ENCODE measurements at regions not wholly inside any gene's neighbourhood (a gene's known extent, or its start where the extent isn't known, plus 50 kb on each side); places are given as distances from the start of the nearest gene placed in this dataset.

DNA sequence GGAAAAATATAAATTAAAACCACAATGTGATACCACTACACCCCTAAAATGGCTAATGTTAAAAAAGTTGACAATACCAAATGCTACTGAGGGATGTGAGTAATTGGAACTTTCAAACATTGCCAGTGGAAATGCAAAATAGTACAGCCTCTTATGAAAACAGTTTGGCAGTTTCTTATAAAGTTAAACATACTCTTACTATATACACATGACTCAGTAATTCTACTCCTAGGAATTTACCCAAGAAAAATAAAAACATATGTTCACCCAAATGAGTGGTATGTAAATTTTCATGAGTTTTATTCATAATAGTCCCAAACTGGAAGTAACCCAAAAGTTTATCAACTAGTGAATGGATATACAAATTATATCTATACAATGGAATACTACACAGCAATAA lies 228.0 kb downstream of the CYP26B1 start:
- no peak for DNase-seq

DNA sequence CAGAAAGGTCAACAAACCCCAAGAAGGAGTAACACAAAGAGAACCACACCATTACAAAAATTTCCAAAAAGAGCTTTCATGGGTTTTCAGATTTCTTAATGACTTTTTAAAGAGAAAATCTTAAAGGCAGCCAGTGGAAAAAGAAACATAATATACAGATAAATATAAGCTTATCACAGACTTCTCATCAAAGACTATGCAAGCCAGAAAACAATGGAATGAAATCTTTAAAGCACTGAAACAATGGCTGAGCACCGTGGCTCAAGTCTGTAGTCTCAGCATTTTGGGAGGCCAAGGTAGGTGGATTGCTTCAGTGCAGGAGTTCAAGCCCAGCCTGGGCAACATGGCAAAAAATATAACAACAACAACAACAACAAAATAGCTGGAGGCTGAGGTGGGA lies 237.4 kb downstream of the CYP26B1 start:
- DNase-seq, result no peak

DNA sequence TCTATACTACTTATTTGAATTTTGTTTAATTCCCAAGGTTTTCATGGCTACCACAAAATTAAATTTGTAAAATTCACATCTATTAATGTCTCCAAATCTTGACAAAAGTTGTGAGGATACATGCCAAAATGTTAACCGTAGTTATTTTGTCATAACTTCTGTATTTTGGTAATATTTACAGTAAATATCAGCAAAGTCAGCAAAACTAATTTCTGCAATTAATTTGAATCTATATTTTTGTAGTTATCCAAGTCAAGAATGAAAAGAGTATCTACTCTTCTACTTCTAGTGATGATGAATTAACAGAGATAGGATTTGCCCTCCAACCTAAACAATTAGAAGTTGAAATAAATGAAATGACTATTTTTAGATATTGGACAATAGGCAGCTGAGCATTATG lies 238.9 kb downstream of the CYP26B1 start:
- no peak for DNase-seq

DNA sequence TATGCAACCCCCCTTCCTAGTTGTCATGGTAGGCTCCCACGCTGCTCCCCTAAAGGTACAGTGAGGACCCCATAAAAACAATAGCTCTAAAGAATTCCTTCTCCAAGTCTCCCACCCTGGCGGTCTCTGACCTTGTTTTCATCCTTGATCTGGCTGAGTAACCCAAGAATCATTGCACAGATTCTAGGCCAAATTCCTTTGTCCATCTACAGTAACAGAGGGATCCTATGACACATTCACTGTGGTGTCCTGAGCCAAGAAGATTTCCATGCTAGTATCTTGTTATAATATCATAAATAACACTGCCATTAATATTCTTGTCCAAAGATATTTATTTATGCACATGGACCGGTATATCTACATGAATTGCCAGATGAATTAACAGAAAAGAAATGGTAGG lies 240.2 kb downstream of the CYP26B1 start:
- DNase-seq, result no peak

DNA sequence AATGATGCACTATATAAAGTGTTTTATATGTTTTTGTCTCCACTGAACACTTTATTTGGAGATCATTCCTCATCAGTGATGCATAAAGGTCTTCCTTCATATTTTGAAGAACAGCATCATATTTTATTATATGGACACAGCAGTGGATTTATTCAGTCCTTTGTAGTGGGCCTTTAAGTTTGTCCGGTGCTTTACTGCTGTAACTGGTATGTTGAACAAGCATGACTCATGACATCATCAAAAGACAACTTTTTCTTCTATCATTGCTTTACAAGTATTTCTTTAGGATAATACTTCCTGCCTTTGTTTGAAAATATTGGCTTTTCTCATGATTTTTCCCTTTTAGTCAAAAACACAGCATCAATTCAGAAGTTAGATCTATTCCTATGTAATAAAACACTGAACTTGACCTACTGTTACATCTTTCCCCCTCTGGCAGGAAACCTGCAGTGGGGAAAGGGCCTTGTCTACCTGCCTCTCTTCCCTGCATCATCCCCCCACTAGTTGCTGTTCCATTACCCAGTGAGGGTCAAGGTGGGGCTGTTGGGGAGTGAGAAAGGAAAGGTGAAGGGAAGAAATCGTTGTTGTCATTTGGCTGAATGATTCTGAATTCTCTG lies 241.2 kb downstream of the CYP26B1 start:
- DNase-seq, result no peak

DNA sequence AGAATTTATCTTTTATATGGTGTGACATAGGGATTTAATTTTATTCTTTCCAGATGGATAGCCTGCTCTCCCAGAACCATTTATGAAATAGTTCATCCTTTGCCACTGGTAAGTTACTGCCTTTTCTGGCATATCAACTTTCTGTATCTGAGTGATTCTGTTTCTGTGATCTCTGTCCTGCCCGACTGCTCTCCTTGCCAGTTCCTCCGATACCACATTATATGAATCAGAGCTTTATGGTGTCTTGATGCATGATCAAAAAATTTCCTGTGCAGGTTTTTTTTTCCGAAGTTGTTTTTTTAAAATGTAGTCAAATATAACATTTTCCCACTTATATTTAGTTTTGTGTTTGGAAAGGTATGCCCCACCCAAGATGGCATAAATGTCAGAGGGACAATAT lies 242.5 kb downstream of the CYP26B1 start:
- DNase-seq, result no peak

DNA sequence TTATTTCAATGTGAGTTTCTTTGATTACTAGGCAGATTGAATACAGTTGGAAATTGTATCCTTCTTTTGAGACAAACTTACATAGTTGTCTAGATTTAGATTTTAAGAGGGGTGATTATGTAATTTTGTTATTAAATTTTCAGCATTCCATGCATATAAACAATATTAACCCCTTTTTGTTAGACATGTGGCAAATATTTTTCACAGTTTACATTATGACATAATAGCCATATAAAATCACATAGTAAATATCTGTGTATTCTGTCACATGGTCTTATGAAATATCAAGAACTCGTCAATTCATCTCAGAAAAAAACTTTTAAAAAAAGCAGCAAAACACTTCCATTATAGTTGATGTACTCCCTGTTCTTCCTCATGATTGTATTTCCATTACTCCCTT lies 243.8 kb downstream of the CYP26B1 start:
- no peak for DNase-seq

DNA sequence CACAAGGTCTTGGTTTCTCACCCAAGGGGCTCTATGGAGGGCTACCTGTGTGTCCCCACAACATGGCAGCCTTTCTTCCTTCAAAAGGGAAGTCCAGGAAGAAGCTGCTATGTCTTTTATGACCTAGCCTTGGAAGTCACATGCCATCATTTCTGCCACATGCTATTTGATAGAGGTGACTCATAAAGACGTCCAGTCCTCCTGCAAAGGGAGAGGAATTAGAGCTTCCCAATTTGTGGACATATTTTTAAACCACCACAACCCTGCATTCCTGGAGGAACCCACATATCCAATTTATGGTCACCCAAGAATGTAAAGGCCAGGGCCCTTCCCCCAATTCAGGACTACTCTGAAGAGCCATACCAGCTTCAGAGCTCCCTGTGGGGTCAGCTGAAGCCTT lies 246.2 kb downstream of the CYP26B1 start:
- no peak for DNase-seq

DNA sequence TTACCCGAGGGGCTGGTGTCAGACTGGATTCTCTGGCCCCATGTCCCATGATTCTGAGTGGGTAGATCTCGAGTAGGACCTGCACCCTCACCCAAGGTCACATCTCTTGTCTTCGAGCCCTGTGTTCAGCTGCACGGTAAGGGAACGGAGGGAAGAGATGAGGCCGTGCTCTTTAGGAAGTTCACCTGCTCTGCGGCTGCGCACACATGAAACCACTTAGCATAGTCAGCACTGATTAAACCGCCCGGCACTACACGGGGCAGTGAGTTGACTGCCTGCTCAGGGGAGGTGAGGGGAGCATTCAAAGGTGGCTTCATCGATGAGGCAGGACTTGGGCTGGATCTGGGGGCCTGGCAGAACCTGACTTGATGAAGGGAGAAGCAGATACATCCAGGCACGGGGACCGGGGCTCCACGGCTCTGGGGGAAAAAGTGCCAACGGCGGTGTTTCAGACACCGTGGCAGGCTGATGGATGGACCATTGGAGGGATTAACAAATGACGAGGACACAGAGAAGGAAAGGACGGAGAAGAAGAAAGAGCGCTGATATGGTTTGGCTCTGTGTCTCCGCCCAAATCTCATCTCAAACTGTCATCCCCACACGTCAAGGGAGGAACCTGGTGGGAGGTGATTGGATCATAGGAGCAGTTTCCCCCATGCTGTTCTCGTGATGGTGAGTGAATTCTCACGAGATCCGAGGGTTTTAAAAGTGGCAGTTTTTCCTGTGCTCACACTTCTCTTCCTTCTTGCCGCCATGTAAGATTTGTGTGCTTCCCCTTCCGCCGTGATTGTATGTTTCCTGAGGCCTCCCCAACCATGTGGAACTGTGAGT lies 248.6 kb downstream of the CYP26B1 start:
- DNase-seq, result no peak

DNA sequence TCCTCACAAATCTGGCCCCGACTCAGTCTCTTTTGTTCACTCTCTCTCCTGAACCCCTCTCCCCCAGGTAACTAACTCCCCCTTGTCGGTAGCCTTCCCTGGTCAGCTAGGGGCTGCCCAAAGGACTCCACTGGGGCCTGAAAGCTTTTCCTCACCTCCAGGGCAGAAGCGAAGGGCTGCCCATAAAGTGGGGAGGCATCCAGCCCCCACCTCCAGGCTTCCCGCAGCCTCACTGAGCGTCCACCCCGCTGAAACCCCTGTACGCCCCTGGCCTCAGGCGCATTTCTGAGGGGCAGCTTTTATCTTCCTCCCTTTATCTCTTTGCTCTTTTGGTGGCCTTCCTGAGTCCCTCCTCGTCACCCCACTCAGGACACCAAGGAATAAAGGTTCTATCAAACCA lies 249.3 kb downstream of the CYP26B1 start:
- no peak for DNase-seq

DNA sequence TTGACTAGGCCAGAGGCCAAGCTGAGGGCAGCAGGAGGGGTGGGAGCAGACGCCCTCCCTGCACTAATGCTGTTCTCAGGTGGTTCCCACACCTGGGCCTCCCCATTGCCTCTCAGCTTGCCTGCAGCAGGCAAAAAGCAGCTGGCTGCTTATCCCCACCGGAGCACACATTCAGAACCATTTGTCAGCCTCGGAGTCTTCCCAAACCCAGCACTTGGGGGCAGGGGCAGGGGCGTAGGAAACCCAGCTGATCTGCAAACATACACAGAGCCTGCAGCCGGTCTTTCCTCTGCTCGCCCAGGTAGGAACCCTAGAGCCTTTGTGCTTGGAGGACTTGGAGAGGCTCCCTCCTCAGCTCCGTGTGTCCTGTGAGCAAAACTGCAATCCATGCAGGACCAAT lies 249.8 kb downstream of the CYP26B1 start:
- no peak for DNase-seq

DNA sequence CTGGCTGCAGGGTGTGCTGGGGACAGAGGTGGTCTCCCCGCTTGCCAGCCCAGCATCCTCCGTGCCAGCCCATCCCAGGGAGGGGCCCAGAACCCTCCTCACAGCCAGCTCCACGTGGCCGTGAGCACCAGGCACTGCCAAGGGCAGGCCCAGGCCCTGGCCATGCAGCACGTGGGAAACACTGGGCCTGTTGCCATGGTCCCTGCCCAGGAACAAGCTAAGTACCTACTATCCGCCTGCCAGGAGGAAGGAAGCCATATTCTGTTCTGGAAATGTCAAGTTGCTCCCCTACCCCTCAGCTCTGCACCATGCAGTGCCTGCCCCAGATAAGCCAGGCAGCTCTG lies 250.6 kb downstream of the CYP26B1 start:
- no peak for DNase-seq

DNA sequence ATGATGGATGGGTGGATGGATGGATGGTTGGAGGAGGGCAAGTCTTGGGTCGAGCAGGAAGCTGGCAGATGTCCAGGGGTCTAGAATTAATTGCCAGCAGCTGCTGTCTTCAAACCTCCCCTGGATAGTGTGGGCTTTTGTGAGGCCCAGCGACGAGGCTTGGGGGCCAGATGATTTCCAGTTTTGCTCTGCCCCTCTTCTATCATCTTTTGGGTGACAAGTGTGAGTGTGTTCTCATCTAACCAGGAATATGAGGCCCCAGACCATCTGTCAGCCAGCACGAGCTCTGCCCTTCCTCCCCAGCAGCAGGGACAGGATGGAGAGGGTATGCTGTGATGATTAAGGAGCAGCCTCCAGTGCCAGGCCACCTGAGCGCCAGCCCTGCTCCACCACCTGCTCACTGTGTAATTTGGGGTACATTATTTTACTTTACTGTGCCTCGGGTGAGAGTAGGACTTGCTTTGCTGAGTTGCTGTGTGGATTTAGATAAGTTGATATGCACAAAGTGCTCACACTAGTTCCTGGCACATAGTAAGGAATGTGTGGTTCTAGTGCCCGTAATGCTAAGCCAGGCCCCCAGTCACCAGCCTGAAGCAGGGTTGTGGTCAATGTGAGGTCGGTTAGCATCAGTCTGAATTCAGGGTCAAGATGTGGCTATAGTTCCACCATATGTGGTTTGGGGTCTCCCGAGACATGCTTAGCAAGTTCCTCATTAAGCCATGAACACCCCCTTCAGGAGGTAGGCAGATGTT lies 251.1 kb downstream of the CYP26B1 start:
- no peak for DNase-seq

DNA sequence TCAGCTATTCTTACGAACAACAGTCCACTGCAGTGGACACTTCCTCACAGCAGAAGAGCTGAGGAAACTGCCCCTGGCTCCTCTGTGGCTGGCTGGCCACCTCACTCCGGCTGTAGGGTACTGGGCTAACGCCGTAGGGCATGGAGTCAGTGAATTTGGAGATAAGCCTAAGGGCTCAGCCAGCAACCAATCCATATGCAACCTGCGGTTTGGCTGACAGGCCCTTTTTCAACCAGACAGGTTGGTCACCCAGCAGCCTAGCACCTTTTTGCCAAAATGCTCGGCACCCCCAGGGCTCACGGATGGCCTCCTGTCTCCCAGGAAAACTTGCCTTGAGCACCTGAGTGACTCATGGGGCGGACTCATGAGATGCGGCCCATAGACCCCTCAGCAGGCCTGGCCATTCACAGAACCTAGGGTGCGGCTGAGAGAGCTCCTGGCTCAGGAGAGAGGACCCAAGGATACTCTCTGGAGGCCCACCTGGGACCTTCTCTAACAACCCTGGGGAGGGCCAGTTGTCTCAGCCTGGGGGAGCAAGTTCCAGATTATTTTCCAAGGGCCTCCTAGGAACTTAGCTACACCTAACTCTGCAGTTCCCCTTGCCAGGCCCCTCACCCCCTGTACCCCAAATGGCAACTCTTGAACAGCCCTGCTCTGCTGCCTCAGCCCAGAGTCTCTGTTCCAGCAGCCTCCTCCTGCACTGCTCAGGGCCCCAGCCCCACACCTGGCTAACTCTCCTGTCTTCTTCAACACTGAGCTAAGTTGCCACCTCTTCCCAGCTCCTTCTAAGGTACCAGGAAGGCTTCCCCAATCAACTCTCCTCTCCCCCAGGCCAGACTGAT lies 252.1 kb downstream of the CYP26B1 start:
- DNase-seq, result no peak

DNA sequence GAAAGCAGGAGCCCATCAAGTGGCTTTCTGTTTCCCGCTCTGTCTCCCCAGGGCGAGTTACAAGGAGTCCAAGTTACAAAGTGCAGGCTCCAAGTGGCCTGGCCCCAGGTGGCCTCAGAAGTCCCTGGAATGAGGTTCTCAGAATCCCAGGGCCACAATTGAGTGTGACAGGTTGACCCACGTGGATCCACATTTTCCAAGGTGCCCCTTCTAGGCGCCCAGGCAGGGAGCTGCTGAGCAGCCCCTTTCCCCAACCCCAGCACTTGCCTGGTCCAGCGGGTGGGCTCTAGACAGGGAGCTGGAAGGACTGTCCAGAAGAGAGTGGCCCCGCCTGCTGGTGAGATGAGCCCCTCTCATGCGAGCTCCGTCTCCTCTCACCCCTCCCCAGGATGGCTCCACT lies 253.4 kb downstream of the CYP26B1 start:
- no peak for DNase-seq

DNA sequence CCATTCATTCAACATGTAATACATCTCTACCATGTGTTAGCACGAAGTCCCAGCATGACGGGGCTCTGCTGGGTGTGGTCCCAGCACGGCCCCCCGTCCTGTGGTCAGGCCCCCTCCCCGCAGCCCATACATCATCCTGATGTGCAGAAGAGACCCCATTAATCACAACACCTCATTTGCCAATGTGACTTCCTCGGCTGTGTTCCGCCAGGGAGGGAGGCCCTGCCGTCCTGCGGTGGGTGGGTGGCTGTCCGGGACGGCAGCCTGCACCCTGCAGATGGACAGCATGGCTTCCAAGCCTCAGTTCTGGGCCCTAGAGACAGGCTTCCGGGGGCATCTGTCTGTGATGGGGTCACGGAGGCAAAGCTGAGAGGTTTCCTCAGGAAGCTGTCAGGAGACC lies 254.0 kb downstream of the CYP26B1 start:
- no peak for DNase-seq

DNA sequence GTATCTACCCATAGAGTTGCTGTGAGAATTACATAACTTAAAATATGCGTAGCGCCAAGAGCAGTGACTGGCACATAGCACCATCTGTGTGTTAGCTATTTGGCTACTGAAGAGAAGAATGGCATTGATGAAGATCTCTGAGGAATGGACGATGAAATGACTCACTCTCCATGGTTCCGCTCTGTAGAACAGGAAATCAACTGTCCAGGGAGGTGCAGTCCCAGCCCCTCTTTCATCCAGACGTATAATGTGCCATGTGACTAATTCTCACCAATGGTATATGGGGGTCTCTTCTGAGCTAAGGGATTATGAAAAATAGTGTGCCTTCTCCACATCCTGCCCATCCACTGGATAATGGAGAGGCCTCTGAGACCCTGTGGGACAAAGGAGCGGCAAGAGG lies 254.8 kb downstream of the CYP26B1 start:
- no peak for DNase-seq

DNA sequence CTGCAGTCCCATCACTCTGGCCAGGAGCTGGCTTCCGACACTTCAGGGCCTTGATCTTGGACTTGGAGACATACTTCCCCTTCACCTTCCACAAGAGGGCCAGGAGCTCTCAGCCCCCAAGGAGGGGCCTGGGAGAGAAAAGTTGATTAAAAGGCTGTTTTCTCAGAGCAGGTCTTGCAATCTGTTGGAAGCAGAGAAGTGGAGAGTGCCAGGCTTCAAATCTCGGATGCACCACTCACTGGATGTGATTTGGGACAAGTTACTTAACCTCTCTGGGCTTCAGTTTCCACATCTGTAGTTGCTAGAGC lies 255.3 kb downstream of the CYP26B1 start:
- no peak for DNase-seq

DNA sequence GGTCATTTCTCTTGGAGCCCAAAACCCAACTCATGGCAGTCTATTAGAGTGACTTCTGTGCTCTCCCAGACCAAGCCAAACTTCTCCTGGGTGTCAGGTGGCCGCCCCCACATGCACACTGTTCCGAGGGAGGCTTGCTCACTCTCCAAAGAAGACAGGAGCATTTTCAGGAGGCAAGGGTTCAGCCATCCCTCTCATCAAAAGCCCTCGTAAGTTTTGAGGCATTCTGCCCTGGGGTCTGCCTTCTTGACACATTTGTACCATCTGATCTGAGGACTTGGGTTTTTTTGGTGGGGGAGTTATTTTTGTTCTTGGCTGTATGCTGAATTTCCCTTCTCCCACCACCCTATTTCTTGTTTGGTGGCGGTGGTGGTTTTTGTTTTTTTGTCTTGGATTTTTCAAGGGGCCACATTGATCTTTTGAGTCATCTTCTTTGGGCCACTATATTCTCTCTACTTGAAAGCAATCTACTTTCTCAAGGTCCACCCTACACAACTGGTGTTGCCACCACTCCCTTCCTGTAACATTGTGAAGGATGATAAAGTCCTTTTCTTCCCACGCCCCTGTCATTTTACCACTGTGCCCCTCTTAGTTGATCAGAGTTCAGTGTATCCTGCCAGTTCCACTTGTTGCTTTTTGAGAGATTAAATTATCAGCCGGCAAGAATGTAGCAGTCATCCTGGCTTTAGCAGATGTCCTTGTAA lies 255.8 kb downstream of the CYP26B1 start:
- no peak for DNase-seq

DNA sequence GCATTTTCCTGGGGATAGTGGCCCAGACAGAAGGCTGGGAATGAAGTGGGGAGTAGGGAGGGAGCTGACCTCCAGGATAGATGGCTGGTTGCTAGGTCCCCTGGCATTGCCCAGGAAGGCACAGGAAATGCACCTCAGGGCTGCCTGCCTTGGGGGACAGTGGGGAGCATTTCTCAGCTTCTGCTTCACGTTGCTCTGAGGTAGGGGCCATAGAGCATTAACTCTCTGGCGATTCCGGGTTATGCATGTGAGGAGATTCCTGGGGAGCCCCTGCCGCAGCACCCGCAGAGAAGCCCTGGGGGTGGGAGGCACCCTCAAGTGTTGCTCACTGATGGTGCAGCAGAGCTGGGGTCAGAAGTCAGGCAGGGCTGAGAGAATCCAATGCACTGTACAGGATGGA lies 256.5 kb downstream of the CYP26B1 start:
- DNase-seq, result no peak

DNA sequence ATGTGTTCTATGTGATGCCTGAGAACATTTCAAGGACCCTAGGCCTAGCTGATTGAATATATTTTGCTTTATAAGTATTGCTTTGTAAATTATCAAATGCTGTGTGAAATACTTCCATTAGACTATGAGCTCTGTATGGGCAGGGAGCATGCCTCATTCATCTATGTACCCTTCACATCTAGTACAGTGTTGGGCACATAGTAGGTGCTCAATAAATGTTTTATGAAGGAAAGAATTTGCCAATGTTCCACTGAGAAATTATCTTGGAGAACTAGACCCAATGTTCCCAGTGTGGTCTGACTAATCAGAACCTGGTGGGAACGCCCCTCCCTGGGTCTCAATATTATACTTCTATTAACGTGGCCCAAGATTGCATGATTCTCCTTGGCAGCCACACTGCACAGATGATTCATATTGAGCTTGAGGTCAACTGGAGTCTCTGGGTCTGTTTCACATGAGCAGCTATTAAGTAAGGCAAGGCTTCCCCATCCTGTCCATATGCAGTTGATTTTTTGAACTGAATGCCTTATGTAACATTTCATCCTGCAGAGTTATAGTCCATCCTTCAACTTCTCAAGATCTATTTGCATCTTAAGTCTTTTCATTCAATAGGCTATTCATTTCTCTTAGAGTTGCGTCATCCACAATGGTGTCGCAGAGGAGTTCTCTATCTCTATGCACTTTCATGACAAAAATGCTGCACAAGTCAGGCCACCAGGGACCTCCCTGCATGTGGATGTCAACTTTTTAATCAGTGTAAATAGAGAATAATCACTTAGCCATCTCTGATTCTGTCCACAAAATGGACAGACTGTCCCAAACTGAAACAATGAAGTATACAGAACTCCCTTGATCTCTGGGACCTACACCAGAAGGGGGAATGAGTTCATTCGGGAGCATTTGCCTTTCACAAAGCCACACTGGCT lies 257.6 kb downstream of the CYP26B1 start:
- DNase-seq, result no peak
